HuH-7 (cell line): ENCODE measurements at regions not wholly inside any gene's neighbourhood (a gene's known extent, or its start where the extent isn't known, plus 50 kb on each side); places are given as distances from the start of the nearest gene placed in this dataset.
A peak's percentile ranks its signal among the peaks of the same experiment; 100 is the strongest.

Experiments
- DNase-seq: peaks from one replicate; pipeline ENCODE4 v3.0.0; 2011; ENCODE audit warnings: low spot score

DNA sequence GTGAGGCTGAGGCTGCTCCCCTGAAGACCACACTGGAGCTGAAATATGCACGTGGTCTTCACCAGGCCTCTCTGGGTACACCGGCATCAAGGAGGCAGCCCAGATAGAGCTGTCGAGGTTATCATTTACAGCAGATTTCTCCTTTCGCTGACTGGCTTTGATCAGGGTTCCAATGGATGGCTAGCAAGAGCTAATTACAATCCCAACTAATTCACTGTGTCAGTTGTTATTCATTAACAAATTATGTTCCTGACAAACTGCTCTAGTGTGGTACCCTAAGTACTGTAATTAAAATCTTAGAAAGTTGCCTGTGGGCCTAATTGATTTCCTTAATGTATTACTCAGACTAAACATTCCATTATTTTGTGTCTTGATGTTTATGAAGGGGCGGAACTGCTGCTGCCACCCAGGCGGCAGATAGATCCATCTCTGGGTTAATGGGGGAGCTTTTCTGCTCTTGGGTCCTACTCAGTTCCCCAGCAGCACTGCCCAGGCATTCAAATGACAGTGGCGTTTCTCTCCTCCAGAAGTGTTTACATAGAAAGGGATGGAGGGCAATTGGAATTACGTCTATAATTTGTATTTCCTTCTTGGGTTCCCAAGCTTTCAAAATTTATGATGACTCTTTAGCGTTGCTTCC is 71.7 kb upstream of the RAD23B start:
- DNase-seq: no peak

DNA sequence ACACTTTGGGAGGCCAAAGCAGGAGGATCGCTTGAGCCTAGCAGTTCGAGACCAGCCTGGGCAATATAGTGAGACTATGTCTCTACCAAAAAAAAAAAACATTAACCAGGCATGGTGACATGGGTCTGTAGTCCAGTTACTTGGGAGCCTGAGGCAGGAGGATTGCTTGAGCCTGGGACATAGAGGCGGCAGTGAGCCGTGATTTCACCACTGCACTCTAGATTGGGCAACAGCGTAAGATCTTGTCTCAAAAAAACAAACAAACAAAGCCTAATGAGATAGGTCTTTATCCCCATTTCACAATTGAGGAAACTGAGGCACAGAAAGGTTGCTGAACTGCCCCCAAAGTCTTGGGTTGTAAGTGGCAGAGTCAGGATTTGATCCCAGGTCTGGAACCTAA is 70.5 kb upstream of the RAD23B start:
- DNase-seq: no peak

DNA sequence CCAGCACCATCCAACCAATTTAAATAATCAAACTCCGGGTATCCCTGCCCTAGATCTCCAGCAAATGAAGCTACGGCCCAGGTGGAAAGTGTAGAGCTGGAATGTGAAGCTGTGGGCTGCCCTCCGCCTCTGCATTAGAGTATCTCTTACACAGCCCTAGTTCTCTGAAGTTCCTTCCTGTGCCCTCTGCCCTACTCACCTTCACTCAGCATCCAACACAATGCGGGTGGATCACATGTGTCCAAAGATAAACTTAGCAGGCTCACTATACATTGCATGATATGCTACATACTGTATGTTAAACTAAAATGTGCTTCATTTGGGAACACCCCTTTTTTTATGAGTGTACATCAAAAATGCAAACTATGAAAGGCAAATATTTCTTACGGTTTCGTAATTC is 70.0 kb upstream of the RAD23B start:
- DNase-seq: no peak

DNA sequence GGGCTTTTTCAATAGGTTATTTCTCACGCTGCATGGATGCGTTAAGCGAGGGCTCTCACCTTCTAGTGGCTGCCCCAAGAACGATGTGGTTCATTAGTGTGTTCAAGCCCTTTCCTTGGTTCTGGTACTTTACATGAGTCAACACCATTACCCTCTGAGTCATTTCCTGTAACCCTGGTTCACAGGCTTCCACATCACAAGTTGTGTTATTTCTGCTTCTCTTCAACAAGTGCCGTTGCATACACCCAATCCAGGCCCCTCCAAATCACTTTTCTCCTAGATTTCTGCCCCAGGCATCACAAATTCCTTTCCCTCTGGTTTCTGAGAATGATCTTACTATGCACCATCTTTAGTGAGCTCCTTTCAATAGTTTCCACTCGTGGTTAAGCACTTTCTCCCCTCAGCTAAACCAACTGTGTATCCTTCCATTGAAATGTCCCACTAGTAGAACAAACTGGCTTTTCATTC is 69.5 kb upstream of the RAD23B start:
- peak; percentile 12 for DNase-seq

DNA sequence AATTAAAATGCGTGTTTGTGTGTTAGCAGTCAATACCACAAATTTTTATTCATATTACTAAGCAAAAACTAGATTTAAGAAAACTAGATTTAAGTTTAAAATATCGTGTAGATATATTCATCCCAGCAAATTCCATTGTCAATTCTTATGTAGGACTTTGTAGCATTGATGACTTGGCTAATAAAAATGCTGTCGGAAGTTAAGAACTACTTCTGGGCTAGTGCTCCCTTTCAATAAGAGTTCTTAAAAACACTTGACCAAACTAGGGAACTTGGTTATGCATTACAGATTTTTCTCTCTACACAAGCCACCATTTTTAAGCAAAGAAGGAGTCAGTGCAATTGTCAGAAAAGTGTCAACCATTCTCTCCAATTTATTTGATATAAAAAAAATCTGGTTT is 68.7 kb upstream of the RAD23B start:
- DNase-seq: no peak

DNA sequence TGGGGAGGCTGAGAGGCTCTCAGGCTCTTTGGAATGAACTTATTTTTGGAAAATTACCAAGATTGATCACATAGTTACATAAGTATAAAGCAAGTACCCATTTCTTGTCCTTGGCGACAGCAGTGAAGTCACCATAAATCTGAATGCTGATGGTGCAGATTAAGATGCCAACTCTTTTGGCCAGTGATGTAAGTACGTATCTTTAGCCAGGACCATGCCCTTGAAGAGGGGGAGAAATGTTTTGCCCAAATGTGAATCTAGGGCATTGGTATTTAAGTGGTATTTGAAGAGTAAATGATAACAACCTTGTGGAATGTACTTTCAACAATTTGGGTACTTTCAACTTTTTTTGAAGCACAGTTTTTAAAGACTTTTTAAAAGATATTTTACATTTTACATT is 68.2 kb upstream of the RAD23B start:
- no peak for DNase-seq

DNA sequence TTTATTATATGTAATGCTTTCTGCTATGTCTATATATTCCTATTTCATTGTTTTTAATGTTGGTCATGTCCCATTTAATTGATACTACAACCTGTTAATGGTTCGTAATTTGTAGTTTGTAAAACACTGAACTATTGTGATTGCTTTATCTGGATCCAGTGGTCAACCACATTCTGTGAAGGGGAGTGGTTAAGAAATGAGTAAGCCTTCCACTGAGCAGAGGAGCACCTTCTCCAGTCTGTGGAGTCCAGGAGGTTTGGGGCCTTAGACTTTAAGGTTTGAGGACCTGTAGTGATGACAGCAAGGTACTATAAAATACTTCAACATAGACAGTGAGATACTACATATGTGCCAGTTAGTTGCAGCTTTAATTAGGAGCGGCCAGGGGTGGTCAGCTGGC is 67.7 kb upstream of the RAD23B start:
- DNase-seq: no peak

DNA sequence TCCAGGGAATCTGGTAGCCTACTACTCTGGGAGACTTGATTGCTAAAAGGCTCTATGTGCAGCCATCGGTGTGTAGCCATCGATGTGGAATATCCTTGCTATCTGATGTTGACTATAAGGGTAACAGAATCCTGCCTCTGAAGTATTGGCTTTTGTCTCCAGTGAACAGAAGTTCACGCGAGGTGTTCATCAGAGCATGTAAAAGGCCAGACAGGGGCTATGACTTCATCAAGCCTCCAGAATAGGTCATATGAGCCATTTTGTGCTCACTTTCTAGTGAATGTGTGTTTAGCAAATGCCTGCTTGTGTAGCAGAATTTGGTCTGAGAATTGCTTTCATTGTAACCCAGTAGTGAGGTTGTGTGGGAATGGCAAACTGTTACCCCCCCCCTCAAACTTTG is 66.8 kb upstream of the RAD23B start:
- no peak for DNase-seq

DNA sequence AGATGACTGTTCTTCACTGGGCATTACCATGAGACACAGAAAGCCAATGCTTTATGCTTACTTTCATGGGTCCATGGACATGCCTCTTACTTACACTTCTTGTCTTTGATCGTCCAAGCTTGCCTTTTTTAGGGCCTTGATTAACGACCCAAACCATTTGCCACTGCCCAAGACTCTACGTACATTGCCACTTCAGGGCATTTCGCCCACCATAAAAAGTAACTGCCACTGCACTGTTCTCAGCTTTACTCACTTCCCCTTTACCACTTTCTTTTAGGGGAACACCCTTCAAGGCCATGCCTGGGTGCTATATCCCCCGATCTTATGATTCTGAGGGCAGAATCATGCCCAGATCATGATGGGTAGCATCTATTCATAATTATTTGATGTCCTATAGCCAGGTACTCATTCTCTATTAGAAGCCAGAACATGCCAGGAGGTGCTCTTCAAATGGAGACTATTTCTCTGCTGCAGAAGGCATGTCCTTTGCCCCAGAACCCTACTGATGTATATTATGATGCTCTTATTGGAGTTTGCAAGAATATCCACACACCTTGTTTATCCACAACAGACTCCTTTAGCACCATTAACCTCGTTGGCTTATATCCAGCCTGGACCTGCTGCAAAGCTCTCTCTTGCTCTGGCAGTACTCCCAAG is 64.1 kb upstream of the RAD23B start:
- no peak for DNase-seq

DNA sequence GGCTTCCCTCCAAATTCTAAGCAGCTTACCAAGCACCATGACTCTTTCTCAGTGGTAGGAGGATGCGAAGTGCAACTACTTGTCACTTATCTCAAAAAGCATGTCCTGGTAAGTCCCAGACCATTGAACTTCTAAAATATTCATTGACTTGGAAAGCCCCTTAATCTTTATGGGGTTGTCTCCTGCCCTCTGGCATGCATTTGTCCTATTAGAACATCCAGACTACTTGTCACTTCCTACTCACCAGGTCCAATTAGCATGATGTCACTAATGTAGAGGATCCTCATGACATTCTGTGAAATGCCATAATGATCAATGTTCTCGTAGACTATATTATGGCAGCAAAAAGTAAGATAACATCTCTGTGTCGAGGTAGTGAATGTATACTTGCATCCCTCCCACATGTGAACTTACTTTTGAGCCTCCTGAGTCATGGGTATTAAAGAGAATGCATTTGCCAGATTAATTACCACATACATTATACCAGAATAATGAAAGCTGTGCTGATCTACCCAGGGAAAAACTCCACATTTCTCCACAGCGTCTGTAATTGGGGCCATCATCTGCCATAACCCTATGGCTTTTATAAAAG is 63.5 kb upstream of the RAD23B start:
- DNase-seq: no peak

DNA sequence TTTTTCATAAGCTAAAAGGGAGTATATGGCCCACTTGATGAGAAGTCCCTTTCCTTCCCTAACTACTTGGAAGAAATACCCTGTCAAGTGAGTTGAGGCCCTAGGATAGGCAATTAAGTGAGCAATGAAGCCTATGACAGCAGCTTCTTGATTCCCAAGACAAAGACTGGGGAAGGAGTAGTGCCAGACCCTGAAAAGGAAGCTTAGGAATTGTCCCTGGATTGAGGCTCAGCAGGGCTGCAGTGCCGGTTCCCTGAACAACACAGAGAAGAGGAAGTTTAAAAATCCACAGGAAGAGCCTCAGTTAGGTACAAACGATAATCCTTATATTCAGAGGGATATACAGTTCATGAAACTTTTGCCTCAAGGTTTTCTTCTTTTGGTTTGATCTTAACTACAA is 61.8 kb upstream of the RAD23B start:
- no peak for DNase-seq

DNA sequence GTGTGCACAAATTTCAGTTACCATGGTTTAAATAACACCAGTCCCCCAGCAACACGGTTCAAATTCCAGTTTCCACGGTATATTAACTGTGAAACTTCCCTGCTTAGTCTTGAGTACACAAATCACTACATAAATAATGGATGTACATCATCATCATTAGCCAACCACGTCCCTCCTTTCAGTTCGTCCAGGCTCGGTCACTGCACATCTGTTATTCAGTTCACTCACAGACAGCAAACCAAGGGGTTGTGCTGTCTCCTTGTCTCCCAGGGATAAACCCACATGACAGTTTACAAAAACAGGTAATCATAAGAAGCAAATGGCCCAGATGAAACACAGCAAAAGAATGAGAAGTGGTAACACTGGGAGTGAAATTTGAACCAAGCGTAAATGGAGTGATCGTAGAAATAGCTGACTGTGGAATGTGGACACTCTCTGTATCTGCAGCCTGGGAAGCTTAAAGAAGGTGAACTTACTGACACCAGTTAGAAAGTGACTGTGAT is 61.0 kb upstream of the RAD23B start:
- DNase-seq: peak; percentile 31

DNA sequence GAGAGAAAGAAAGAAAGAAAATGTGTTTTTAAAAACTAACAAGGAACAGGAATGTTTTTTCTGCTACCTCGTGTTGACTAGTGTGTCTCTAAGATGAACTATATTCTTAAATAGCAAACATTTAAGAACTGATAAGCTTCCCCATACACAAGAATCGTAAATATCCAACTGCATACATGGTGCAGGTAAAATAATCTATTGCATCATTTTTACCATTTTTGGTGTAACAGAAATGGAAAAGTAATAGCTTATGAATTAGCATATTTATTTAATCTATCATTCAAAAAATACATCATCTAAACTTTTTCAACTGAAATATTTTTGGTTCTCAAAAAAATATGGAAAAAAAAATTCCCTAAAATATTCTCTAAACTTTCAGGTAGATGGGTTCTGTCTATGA is 59.7 kb upstream of the RAD23B start:
- no peak for DNase-seq

DNA sequence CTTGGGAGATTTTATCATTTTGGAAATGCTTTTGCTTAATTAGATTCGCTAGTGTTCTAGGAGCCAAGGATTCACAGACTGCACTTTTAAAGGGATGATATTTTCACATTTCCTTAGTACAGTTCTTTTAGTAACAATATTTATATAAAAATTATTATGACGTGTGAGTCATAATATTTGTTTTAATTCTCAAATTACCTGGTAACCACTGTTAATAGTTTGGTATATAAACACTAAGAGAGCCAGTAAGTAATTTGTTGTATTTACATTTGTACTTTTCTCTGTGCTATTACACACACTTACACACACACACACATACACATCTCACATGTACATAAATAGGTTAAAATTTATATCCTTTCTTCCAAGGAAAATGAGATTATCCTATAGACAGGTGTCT is 58.8 kb upstream of the RAD23B start:
- DNase-seq: no peak

DNA sequence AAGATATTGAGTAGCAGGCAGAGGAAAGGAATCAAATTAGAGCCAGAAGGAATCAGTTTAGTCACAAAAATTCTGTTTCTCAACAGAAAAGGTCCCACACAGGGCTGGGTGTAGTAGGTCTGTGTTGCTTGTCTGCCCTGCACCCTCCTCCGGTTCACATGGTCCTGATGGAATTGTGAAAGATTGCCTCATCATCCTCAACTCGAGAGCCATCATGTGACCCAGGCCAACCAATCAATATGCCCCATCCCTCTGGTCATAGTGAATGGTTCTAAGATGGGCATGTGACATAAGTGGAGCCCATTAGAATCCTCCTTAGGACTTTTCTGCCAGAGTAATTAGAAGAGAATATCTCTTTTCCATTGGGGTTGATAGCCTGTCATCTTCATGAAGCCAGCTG is 56.7 kb upstream of the RAD23B start:
- DNase-seq: no peak

DNA sequence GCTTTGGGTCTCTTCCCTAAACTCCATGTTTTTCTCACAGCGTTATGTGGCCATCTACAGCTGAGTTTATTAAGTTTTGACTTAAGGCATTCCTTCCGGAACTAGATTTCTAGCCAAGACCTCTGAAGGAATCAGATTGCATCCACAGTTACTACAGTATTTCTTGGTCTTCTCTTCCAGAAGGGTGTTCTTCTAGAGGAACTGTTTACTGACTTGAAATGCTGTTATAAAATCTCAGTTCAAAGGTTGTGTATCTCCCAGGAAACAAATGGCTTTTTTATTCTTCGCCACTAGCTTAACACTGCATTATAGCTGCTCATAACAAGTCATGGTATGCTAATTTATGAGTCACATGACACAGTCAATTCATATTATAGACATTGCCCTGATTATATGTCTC is 55.3 kb upstream of the RAD23B start:
- no peak for DNase-seq

DNA sequence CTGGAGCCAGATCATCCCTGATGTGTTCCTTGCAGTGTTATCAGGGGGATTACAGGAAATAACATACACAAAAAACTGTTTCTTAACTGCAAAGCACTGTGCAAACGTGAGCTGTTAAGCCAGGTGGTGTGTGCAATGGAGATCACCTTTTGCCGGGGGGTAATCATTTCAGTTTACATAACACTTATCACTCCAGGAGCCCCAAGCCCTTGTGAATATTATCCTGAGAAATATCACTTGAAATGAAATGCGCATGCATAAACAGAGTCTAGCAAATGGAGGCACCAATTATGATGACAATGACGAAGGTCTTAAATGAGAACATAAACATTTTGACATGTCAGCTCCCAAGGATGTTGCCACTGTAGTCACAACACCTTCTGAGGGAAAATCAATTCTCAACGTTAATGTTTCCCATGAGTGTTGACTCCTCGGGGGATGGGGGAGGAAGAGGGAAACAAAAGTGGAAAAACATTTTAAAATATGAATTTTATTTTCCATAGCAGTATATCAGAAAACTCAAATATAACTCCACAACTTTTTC is 54.5 kb upstream of the RAD23B start:
- DNase-seq: no peak

DNA sequence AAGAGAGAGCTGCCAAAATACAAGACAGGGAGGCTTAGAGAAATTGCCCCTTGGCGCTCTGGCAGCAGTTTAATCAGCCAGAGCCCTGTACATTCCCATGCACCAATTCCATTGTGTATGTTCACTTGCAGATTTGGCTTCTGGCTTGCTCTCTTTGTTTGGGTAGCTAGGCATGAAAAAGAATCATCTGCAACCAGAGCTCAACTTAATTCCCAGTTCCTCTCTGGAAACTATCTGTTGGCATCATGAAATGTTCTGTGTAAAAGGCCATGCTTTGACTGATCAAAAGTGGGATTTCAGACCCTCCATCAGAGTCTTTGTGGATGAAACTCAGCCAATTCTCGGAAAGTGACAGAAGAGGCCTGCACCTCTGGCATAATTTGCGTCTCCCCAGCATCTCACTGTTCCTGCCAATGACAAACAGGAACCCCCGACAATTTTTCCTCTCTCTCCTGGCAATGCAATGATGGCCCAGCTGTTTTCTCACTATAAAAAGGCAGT is 53.8 kb upstream of the RAD23B start:
- DNase-seq: no peak
